DOHH2 (cell line): ENCODE measurements at regions not wholly inside any gene's neighbourhood (a gene's known extent, or its start where the extent isn't known, plus 50 kb on each side); places are given as distances from the start of the nearest gene placed in this dataset.

Experiments used
- H3F3A ChIP-seq: fragments of 200-600 bp; sonication (generic), shearing (Covaris generic); 2 replicates; pipeline ENCODE4 v1.6.0; 2016; ENCODE audit warnings: antibody characterized with exemption, mild to moderate bottlenecking; ENCODE audit not compliant: control insufficient read depth, insufficient read depth
- H3K27ac ChIP-seq: fragments of 200-600 bp; sonication (generic); 2 replicates; pipeline ENCODE4 v1.5.1; 2014; ENCODE audit warnings: low read depth, mild to moderate bottlenecking, low read length, moderate library complexity
- H3K27me3 ChIP-seq: fragments of 200-600 bp; sonication (generic); 2 replicates; pipeline ENCODE4 v1.6.1; 2014; ENCODE audit warnings: mild to moderate bottlenecking, low read length, mixed read lengths; ENCODE audit not compliant: control insufficient read depth
- H3K36me3 ChIP-seq: fragments of 200-600 bp; sonication (generic); 2 replicates; pipeline ENCODE4 v1.6.1; 2014; ENCODE audit warnings: mild to moderate bottlenecking, low read length, moderate library complexity, mixed read lengths; ENCODE audit not compliant: control insufficient read depth
- H3K4me1 ChIP-seq: fragments of 200-600 bp; sonication (generic); 2 replicates; pipeline ENCODE4 v1.6.1; 2014; ENCODE audit warnings: mild to moderate bottlenecking, low read length, mixed read lengths; ENCODE audit not compliant: control insufficient read depth
- H3K4me2 ChIP-seq: fragments of 200-600 bp; sonication (generic); 2 replicates; pipeline ENCODE4 v1.6.0; 2014; ENCODE audit warnings: mild to moderate bottlenecking, low read length, moderate library complexity
- H3K4me3 ChIP-seq: fragments of 200-600 bp; sonication (generic); 2 replicates; pipeline ENCODE4 v1.5.1; 2014; ENCODE audit warnings: mild to moderate bottlenecking, low read length, mixed read lengths
- H3K79me2 ChIP-seq: fragments of 200-600 bp; sonication (generic); 2 replicates; pipeline ENCODE4 v1.6.1; 2014; ENCODE audit warnings: mild to moderate bottlenecking, low read length, mixed read lengths; ENCODE audit not compliant: control insufficient read depth
- H3K9me2 ChIP-seq: fragments of 200-600 bp; sonication (generic); replicated peaks from 2 replicates; pipeline ENCODE4 v1.6.1; 2014; ENCODE audit warnings: mild to moderate bottlenecking, low read length, mixed read lengths; ENCODE audit not compliant: control insufficient read depth
- H3K9me3 ChIP-seq: fragments of 200-600 bp; sonication (generic); 2 replicates; pipeline ENCODE4 v1.6.1; 2014; ENCODE audit warnings: antibody characterized with exemption, low read length, mixed read lengths; ENCODE audit not compliant: control insufficient read depth, insufficient read depth
- H4K20me1 ChIP-seq: fragments of 200-600 bp; sonication (generic); 2 replicates; pipeline ENCODE4 v1.6.0; 2014; ENCODE audit warnings: low read depth, mild to moderate bottlenecking, antibody characterized with exemption, low read length, moderate library complexity; ENCODE audit not compliant: control insufficient read depth, insufficient read depth
- CTCF ChIP-seq: fragments of 200-600 bp; sonication (generic); IDR thresholded peaks from one replicate; pipeline ENCODE4 v1.5.1; 2014; ENCODE audit warnings: antibody characterized with exemption, mild to moderate bottlenecking, low read depth, low read length; ENCODE audit not compliant: poor library complexity, severe bottlenecking
- EZH2phosphoT487 ChIP-seq: fragments of 200-600 bp; sonication (generic); IDR thresholded peaks from 2 replicates; pipeline ENCODE4 v1.6.1; 2017; ENCODE audit warnings: borderline replicate concordance, mild to moderate bottlenecking, antibody characterized with exemption, low read length, moderate library complexity, mixed read lengths

- no peaks in the 10 kb centered on the region for H3K9me2 ChIP-seq
- TF ChIP-seq EZH2phosphoT487, result no peak
- TF ChIP-seq CTCF, result no peak
- no peaks in the 10 kb centered on the region for H3K36me3 ChIP-seq
- H3K4me1 ChIP-seq, result no peaks in the 10 kb centered on the region
- H4K20me1 ChIP-seq, result no peaks in the 10 kb centered on the region
- no peaks in the 10 kb centered on the region for H3F3A ChIP-seq
- H3K27ac ChIP-seq, result no peak overlapping the region
- no peak overlapping the region for H3K4me2 ChIP-seq
- no peak overlapping the region for H3K4me3 ChIP-seq
- no peaks in the 10 kb centered on the region for H3K27me3 ChIP-seq
- no peaks in the 10 kb centered on the region for H3K9me3 ChIP-seq
- no peaks in the 10 kb centered on the region for H3K79me2 ChIP-seq
Observed at GRCh38 chr2:199163613-199164458, 293.9 kb downstream of the SATB2 start.

GRCh38 chr2:199160677-199161465 lies 296.9 kb downstream of the SATB2 start:
- no peaks in the 10 kb centered on the region for H3K4me1 ChIP-seq
- no peaks in the 10 kb centered on the region for H3K9me2 ChIP-seq
- no peaks in the 10 kb centered on the region for H3F3A ChIP-seq
- H3K27me3 ChIP-seq, result no peaks in the 10 kb centered on the region
- no peaks in the 10 kb centered on the region for H3K36me3 ChIP-seq
- H3K27ac ChIP-seq, result no peak overlapping the region
- H4K20me1 ChIP-seq, result no peaks in the 10 kb centered on the region
- H3K4me3 ChIP-seq, result no peak overlapping the region
- H3K79me2 ChIP-seq, result no peaks in the 10 kb centered on the region
- H3K4me2 ChIP-seq, result no peak overlapping the region
- TF ChIP-seq EZH2phosphoT487 (no peak), CTCF (no peak)
- H3K9me3 ChIP-seq, result no peaks in the 10 kb centered on the region

- no peaks in the 10 kb centered on the region for H3F3A ChIP-seq
- H4K20me1 ChIP-seq, result no peaks in the 10 kb centered on the region
- no peak overlapping the region for H3K27ac ChIP-seq
- TF ChIP-seq CTCF (no peak), EZH2phosphoT487 (no peak)
- no peak overlapping the region for H3K4me3 ChIP-seq
- no peaks in the 10 kb centered on the region for H3K4me1 ChIP-seq
- H3K9me3 ChIP-seq, result no peaks in the 10 kb centered on the region
- H3K9me2 ChIP-seq, result no peaks in the 10 kb centered on the region
- no peaks in the 10 kb centered on the region for H3K79me2 ChIP-seq
- H3K4me2 ChIP-seq, result no peak overlapping the region
- no peaks in the 10 kb centered on the region for H3K27me3 ChIP-seq
- no peaks in the 10 kb centered on the region for H3K36me3 ChIP-seq
Observed at GRCh38 chr2:199160081-199160480, 297.7 kb downstream of the SATB2 start.
